HEK293 (cell line): ENCODE measurements at regions not wholly inside any gene's neighbourhood (a gene's known extent, or its start where the extent isn't known, plus 50 kb on each side); places are given as distances from the start of the nearest gene placed in this dataset.

ENCODE experiments used
- TRIM28 ChIP-seq: IDR thresholded peaks from 2 replicates; pipeline ENCODE4 v1.6.1; 2011; ENCODE audit warnings: low read length, control low read depth, borderline replicate concordance
- ZBTB48 ChIP-seq: fragments of 450-650 bp; formaldehyde crosslinking; IDR thresholded peaks from 2 replicates; pipeline ENCODE4 v1.5.1; 2016; ENCODE audit warnings: missing biosample characterization, missing genetic modification characterization
- ZNF121 ChIP-seq: fragments of 450-650 bp; formaldehyde crosslinking; IDR thresholded peaks from 2 replicates; pipeline ENCODE4 v1.5.1; 2016; ENCODE audit warnings: missing biosample characterization, missing genetic modification characterization
- ZNF292 ChIP-seq: fragments of 450-650 bp; formaldehyde crosslinking; IDR thresholded peaks from 2 replicates; pipeline ENCODE4 v1.5.1; 2016; ENCODE audit warnings: low read depth, missing biosample characterization, missing genetic modification characterization, borderline replicate concordance
- ZNF311 ChIP-seq: fragments of 450-650 bp; formaldehyde crosslinking; IDR thresholded peaks from 2 replicates; pipeline ENCODE4 v1.5.1; 2017; ENCODE audit warnings: missing biosample characterization, missing genetic modification characterization, borderline replicate concordance
- TF ChIP-seq, protein P1 (sequence below): fragments of 450-650 bp; formaldehyde crosslinking; optimal IDR thresholded peaks from 2 replicates; pipeline ENCODE3; 2016; ENCODE audit warnings: missing biosample characterization, mild to moderate bottlenecking, missing genetic modification characterization
- TF ChIP-seq, protein P2 (sequence below): fragments of 450-650 bp; formaldehyde crosslinking; IDR thresholded peaks from 2 replicates; pipeline ENCODE4 v1.5.1; 2016; ENCODE audit warnings: missing biosample characterization, missing genetic modification characterization
- TF ChIP-seq, protein P3 (sequence below): fragments of 450-650 bp; formaldehyde crosslinking; IDR thresholded peaks from 2 replicates; pipeline ENCODE4 v1.5.1; 2016; ENCODE audit warnings: missing biosample characterization, missing genetic modification characterization
- TF ChIP-seq, protein P4 (sequence below): fragments of 450-650 bp; formaldehyde crosslinking; IDR thresholded peaks from 2 replicates; pipeline ENCODE4 v1.5.1; 2016; ENCODE audit warnings: missing biosample characterization, missing genetic modification characterization
- TF ChIP-seq, protein P5 (sequence below): sonication (generic); formaldehyde crosslinking; IDR thresholded peaks from 2 replicates; pipeline ENCODE4 v1.8.1; 2022; ENCODE audit warnings: mild to moderate bottlenecking, moderate library complexity, missing genetic modification reagents
- TF ChIP-seq, protein P6 (sequence below): fragments of 450-650 bp; formaldehyde crosslinking; IDR thresholded peaks from 2 replicates; pipeline ENCODE4 v1.5.1; 2016; ENCODE audit warnings: missing biosample characterization, missing genetic modification characterization
- TF ChIP-seq, protein P7 (sequence below): fragments of 450-650 bp; IDR thresholded peaks from 2 replicates; pipeline ENCODE4 v1.5.1; 2018; ENCODE audit warnings: missing biosample characterization, missing genetic modification characterization

DNA sequence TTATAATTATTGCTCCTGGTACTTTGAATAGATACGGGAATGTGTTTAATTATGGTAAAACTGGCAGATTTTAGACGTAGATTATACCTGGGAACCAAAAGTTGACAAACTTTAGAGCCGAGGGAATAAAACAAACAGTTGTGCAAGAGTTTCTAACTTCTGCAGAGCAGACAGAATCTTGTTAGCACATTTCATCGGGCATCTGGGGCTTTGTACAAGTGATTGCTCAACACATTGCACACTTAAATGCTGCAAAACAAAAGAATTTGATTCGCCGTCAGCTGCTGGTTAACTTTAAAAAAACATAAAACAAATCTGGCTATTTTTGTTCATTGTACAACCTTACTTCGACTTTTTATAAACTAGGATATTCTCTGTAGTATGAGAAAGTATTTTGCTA, 398.1 kb downstream of the MAN2A1 start:
- TF ChIP-seq, protein P1, sequence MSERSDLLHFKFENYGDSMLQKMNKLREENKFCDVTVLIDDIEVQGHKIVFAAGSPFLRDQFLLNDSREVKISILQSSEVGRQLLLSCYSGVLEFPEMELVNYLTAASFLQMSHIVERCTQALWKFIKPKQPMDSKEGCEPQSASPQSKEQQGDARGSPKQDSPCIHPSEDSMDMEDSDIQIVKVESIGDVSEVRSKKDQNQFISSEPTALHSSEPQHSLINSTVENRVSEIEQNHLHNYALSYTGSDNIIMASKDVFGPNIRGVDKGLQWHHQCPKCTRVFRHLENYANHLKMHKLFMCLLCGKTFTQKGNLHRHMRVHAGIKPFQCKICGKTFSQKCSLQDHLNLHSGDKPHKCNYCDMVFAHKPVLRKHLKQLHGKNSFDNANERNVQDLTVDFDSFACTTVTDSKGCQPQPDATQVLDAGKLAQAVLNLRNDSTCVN (tag by site-specific recombination) = no peak
- TF ChIP-seq ZBTB48 (tag by site-specific recombination) = no peak
- TF ChIP-seq, protein P2, sequence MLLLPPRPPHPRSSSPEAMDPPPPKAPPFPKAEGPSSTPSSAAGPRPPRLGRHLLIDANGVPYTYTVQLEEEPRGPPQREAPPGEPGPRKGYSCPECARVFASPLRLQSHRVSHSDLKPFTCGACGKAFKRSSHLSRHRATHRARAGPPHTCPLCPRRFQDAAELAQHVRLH = no peak
- TF ChIP-seq, protein P3, sequence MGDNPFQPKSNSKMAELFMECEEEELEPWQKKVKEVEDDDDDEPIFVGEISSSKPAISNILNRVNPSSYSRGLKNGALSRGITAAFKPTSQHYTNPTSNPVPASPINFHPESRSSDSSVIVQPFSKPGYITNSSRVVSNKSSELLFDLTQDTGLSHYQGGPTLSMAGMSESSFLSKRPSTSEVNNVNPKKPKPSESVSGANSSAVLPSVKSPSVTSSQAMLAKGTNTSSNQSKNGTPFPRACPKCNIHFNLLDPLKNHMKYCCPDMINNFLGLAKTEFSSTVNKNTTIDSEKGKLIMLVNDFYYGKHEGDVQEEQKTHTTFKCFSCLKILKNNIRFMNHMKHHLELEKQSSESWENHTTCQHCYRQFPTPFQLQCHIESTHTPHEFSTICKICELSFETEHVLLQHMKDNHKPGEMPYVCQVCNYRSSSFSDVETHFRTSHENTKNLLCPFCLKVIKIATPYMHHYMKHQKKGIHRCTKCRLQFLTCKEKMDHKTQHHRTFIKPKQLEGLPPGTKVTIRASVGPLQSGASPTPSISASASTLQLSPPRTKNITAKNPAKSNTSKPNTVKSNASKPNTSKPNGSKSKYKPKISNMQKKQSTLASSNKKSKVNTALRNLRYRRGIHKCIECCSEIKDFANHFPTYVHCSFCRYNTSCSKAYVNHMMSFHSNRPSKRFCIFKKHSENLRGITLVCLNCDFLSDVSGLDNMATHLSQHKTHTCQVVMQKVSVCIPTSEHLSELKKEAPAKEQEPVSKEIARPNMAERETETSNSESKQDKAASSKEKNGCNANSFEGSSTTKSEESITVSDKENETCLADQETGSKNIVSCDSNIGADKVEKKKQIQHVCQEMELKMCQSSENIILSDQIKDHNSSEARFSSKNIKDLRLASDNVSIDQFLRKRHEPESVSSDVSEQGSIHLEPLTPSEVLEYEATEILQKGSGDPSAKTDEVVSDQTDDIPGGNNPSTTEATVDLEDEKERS = no peak
- TF ChIP-seq, protein P4, sequence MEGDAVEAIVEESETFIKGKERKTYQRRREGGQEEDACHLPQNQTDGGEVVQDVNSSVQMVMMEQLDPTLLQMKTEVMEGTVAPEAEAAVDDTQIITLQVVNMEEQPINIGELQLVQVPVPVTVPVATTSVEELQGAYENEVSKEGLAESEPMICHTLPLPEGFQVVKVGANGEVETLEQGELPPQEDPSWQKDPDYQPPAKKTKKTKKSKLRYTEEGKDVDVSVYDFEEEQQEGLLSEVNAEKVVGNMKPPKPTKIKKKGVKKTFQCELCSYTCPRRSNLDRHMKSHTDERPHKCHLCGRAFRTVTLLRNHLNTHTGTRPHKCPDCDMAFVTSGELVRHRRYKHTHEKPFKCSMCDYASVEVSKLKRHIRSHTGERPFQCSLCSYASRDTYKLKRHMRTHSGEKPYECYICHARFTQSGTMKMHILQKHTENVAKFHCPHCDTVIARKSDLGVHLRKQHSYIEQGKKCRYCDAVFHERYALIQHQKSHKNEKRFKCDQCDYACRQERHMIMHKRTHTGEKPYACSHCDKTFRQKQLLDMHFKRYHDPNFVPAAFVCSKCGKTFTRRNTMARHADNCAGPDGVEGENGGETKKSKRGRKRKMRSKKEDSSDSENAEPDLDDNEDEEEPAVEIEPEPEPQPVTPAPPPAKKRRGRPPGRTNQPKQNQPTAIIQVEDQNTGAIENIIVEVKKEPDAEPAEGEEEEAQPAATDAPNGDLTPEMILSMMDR (tag by site-specific recombination) = no peak
- TF ChIP-seq TRIM28 = no peak
- TF ChIP-seq ZNF292 (tag by site-specific recombination) = no peak
- TF ChIP-seq, protein P5, sequence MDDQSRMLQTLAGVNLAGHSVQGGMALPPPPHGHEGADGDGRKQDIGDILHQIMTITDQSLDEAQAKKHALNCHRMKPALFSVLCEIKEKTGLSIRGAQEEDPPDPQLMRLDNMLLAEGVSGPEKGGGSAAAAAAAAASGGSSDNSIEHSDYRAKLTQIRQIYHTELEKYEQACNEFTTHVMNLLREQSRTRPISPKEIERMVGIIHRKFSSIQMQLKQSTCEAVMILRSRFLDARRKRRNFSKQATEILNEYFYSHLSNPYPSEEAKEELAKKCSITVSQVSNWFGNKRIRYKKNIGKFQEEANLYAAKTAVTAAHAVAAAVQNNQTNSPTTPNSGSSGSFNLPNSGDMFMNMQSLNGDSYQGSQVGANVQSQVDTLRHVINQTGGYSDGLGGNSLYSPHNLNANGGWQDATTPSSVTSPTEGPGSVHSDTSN (CRISPR knock-in tag) = no peak
- TF ChIP-seq, protein P6, sequence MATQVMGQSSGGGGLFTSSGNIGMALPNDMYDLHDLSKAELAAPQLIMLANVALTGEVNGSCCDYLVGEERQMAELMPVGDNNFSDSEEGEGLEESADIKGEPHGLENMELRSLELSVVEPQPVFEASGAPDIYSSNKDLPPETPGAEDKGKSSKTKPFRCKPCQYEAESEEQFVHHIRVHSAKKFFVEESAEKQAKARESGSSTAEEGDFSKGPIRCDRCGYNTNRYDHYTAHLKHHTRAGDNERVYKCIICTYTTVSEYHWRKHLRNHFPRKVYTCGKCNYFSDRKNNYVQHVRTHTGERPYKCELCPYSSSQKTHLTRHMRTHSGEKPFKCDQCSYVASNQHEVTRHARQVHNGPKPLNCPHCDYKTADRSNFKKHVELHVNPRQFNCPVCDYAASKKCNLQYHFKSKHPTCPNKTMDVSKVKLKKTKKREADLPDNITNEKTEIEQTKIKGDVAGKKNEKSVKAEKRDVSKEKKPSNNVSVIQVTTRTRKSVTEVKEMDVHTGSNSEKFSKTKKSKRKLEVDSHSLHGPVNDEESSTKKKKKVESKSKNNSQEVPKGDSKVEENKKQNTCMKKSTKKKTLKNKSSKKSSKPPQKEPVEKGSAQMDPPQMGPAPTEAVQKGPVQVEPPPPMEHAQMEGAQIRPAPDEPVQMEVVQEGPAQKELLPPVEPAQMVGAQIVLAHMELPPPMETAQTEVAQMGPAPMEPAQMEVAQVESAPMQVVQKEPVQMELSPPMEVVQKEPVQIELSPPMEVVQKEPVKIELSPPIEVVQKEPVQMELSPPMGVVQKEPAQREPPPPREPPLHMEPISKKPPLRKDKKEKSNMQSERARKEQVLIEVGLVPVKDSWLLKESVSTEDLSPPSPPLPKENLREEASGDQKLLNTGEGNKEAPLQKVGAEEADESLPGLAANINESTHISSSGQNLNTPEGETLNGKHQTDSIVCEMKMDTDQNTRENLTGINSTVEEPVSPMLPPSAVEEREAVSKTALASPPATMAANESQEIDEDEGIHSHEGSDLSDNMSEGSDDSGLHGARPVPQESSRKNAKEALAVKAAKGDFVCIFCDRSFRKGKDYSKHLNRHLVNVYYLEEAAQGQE (tag by site-specific recombination) = no peak
- TF ChIP-seq, protein P7, sequence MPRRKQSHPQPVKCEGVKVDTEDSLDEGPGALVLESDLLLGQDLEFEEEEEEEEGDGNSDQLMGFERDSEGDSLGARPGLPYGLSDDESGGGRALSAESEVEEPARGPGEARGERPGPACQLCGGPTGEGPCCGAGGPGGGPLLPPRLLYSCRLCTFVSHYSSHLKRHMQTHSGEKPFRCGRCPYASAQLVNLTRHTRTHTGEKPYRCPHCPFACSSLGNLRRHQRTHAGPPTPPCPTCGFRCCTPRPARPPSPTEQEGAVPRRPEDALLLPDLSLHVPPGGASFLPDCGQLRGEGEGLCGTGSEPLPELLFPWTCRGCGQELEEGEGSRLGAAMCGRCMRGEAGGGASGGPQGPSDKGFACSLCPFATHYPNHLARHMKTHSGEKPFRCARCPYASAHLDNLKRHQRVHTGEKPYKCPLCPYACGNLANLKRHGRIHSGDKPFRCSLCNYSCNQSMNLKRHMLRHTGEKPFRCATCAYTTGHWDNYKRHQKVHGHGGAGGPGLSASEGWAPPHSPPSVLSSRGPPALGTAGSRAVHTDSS (tag by site-specific recombination) = no peak
- TF ChIP-seq ZNF311 (tag by site-specific recombination) = no peak
- no peak for TF ChIP-seq ZNF121
